MCF 10A (cell line): ENCODE measurements at regions not wholly inside any gene's neighbourhood (a gene's known extent, or its start where the extent isn't known, plus 50 kb on each side); places are given as distances from the start of the nearest gene placed in this dataset.

Experiments used
- BruUV-seq: library from RNA; stranded (reverse); fragments of 400-500 nt; replicated peaks from 2 replicates; lab custom pipeline; 2021; lab: Mats Ljungman, UMichigan
- CTCF ChIA-PET: fragments of 300-600 bp; sonication (Branson Sonifier 250); formaldehyde crosslinking; extraction: SDS; loops from one replicate; lab custom pipeline; 2021; ENCODE audit warnings: antibody characterized with exemption, inconsistent platforms; lab: Yijun Ruan, JAX
- POLR2A ChIA-PET: fragments of 300-600, 350-650 bp; sonication (Branson Sonifier 250); formaldehyde crosslinking; extraction: SDS; loops from one replicate; lab custom pipeline; 2020; ENCODE audit warnings: antibody characterized with exemption, inconsistent platforms; lab: Yijun Ruan, JAX
- DNase-seq: peaks from one replicate; pipeline ENCODE4 v3.0.0-alpha.2; 2018; ENCODE audit not compliant: unreplicated experiment
- H3K27ac Mint-ChIP-seq: one replicate; pipeline ENCODE4 v1.8.0; 2022; ENCODE audit warnings: mild to moderate bottlenecking, low read depth, mixed read lengths; ENCODE audit not compliant: unreplicated experiment
- H3K27me3 Mint-ChIP-seq: one replicate; pipeline ENCODE4 v1.8.0; 2022; ENCODE audit warnings: mixed read lengths; ENCODE audit not compliant: insufficient read depth, unreplicated experiment
- H3K36me3 Mint-ChIP-seq: one replicate; pipeline ENCODE4 v1.8.0; 2022; ENCODE audit warnings: mild to moderate bottlenecking, moderate library complexity, mixed read lengths; ENCODE audit not compliant: insufficient read depth, unreplicated experiment
- H3K4me1 Mint-ChIP-seq: one replicate; pipeline ENCODE4 v1.8.0; 2022; ENCODE audit warnings: mixed read lengths; ENCODE audit not compliant: insufficient read depth, unreplicated experiment
- H3K4me3 Mint-ChIP-seq: one replicate; pipeline ENCODE4 v1.8.0; 2022; ENCODE audit warnings: mild to moderate bottlenecking, moderate library complexity, mixed read lengths; ENCODE audit not compliant: unreplicated experiment
- H3K9me3 Mint-ChIP-seq: one replicate; pipeline ENCODE4 v1.8.0; 2022; ENCODE audit warnings: mixed read lengths; ENCODE audit not compliant: unreplicated experiment
- intact Hi-C: fragments of 100-400 bp; cut with micrococcal nuclease; formaldehyde crosslinking; loops from 2 replicates; pipeline ENCODE4 v1.14.1; 2022
- TF ChIP-seq, protein P1 (sequence below): fragments of 200-600 bp; IDR thresholded peaks from one replicate; pipeline ENCODE4 v1.8.0; 2022; ENCODE audit warnings: antibody characterized with exemption, mild to moderate bottlenecking; ENCODE audit not compliant: unreplicated experiment

DNA sequence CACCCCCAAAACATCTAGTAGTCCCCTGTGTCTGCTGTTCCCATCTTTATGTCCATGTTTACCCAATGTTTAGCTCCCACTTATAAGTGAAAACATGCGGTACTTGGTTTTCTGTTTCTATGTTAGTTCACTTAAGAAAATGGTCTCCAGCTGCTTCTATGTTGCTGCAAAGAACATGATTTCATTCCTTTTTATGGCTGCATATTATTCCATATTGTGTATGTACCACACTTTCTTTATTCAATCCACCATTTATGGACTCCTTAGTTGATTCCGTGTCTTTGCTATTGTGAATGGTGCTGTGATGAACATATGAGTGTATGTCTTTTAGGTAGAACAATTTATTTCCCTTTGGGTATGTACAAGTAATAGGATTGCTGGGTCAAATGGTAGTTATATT is 51.2 kb downstream of the GRK7 start:
- H3K27me3 Mint-ChIP-seq: no peaks in the 10 kb centered on the region

GRCh38 chr3:141815667-141816066 is 52.5 kb downstream of the GRK7 start:
- TF ChIP-seq, protein P1, sequence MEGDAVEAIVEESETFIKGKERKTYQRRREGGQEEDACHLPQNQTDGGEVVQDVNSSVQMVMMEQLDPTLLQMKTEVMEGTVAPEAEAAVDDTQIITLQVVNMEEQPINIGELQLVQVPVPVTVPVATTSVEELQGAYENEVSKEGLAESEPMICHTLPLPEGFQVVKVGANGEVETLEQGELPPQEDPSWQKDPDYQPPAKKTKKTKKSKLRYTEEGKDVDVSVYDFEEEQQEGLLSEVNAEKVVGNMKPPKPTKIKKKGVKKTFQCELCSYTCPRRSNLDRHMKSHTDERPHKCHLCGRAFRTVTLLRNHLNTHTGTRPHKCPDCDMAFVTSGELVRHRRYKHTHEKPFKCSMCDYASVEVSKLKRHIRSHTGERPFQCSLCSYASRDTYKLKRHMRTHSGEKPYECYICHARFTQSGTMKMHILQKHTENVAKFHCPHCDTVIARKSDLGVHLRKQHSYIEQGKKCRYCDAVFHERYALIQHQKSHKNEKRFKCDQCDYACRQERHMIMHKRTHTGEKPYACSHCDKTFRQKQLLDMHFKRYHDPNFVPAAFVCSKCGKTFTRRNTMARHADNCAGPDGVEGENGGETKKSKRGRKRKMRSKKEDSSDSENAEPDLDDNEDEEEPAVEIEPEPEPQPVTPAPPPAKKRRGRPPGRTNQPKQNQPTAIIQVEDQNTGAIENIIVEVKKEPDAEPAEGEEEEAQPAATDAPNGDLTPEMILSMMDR: no peak
- no TSS peak for BruUV-seq
- no peak overlapping the region for H3K27ac Mint-ChIP-seq
- H3K9me3 Mint-ChIP-seq: no peaks in the 10 kb centered on the region
- CTCF ChIA-PET: interaction anchor here (0.6 to 1.0 kb wide), 4 partner anchors 54 to 84 kb away, joined by 3 to 4 read pairs (median 3); no protein-coding TSS in a partner anchor
- H3K36me3 Mint-ChIP-seq: no peaks in the 10 kb centered on the region
- POLR2A ChIA-PET: interaction anchor here (0.6 to 1.2 kb wide), 4 partner anchors 10 to 77 kb away, joined by 3 to 4 read pairs (median 3); no protein-coding TSS in a partner anchor
- H3K4me3 Mint-ChIP-seq: no peak overlapping the region
- H3K27me3 Mint-ChIP-seq: no peaks in the 10 kb centered on the region
- intact Hi-C loops: no loop called here
- H3K4me1 Mint-ChIP-seq: no peaks in the 10 kb centered on the region
- DNase-seq: no peak

More for the DNA sequence above, 51.2 kb downstream of the GRK7 start:
- no peaks in the 10 kb centered on the region for H3K9me3 Mint-ChIP-seq
- H3K4me3 Mint-ChIP-seq: no peak overlapping the region
- ChIA-PET POLR2A (interaction anchor here (0.6 kb wide), 1 partner anchor 47 kb away, joined by 4 read pairs; no protein-coding TSS in a partner anchor), CTCF (interaction anchor here (0.7 kb wide), 1 partner anchor 54 kb away, joined by 3 read pairs; no protein-coding TSS in a partner anchor)
- no peak for DNase-seq
- H3K27ac Mint-ChIP-seq: no peak overlapping the region
- H3K36me3 Mint-ChIP-seq: no peaks in the 10 kb centered on the region
- TF ChIP-seq, protein P1: no peak
- intact Hi-C loops: no loop called here
- no TSS peak for BruUV-seq
- H3K4me1 Mint-ChIP-seq: no peaks in the 10 kb centered on the region

- no peaks in the 10 kb centered on the region for H3K4me1 Mint-ChIP-seq
- TF ChIP-seq, protein P1: no peak
- H3K9me3 Mint-ChIP-seq: no peaks in the 10 kb centered on the region
- POLR2A ChIA-PET: interaction anchor here (1.0 to 1.4 kb wide), 2 partner anchors 9 to 13 kb away, joined by 3 to 4 read pairs; no protein-coding TSS in a partner anchor
- no peak overlapping the region for H3K4me3 Mint-ChIP-seq
- CTCF ChIA-PET: no interaction called here
- no peak for DNase-seq
- intact Hi-C loops: no loop called here
- H3K36me3 Mint-ChIP-seq: no peaks in the 10 kb centered on the region
- no peak overlapping the region for H3K27ac Mint-ChIP-seq
- BruUV-seq: no TSS peak
- H3K27me3 Mint-ChIP-seq: no peaks in the 10 kb centered on the region
Observed at GRCh38 chr3:141816958-141817357, 53.8 kb downstream of the GRK7 start.

DNA sequence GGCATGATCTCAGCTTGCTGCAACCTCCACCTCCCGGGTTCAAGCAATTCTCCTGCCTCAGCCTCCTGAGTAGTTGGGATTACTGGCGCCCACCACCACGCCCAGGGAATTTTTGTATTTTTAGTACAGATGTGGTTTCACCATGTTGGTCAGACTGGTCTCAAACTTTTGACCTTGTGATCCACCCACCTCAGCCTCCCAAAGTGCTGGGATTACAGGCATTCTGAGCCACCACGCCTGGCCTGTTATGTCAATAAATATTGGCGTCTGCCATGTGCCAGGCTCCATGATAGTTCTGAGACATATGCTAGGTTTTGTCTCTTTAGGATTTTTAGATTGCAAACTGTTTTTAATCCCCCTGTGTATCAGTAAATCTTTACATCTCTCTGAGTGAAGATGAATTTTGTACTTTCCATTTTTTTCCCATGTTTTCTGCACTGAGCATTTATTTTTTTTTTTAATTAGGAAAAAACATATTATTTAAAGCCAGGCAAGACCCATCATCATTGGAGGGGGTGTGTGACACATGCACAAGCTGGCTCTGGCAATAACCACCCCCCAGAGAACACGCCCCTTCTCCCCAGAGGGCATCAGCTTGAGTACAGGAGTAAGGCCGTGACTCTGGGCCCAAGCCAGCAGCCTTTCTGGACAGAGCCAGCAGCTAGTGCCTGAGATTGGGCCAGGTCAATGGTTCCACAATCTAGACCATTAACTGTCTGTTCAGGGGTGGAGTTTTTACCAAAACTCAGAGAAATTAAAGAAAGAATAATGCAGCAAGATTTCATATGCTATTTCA is 51.0 kb upstream of the ATP1B3 start:
- no peaks in the 10 kb centered on the region for H3K27me3 Mint-ChIP-seq
- TF ChIP-seq, protein P1: no peak
- no peaks in the 10 kb centered on the region for H3K9me3 Mint-ChIP-seq
- no peak overlapping the region for H3K4me3 Mint-ChIP-seq
- intact Hi-C loops: no loop called here
- no peak overlapping the region for H3K27ac Mint-ChIP-seq
- no TSS peak for BruUV-seq
- ChIA-PET CTCF (interaction anchor here (0.6 to 1.0 kb wide), 2 partner anchors 69 to 87 kb away, joined by 3 read pairs; partner anchors contain the start of gene RNF7), POLR2A (interaction anchor here (0.8 to 7.0 kb wide), 5 partner anchors 8 to 51 kb away, joined by 3 to 147 read pairs (median 3); partner anchors contain the start of gene ATP1B3)
- peak; percentile 62 for DNase-seq
- no peaks in the 10 kb centered on the region for H3K36me3 Mint-ChIP-seq
- peaks cover 17% of the 10 kb centered on the region for H3K4me1 Mint-ChIP-seq
